ENCODE measurements at regions not wholly inside any gene's neighbourhood (a gene's known extent, or its start where the extent isn't known, plus 50 kb on each side); places are given as distances from the start of the nearest gene placed in this dataset.

DNA sequence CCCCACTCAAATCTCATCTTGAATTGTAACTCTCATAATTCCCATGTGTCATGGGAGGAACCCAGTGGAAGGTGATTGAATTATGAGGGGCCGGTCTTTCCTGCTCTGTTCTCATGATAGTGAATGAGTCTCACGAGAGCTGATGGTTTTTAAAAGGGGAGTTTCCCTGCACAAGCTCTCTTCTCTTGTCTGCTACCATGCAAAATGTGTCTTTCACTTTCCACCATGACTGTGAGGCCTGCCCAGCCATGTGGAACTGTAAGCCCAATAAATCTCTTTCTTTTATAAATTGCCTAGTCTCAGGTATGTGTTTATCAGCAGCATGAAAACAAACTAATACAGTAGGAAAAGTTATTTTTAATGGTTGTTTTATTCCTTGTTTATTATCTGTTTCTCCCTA, 146.0 kb downstream of the FSCB start:
- TF ChIP-seq, protein P1, sequence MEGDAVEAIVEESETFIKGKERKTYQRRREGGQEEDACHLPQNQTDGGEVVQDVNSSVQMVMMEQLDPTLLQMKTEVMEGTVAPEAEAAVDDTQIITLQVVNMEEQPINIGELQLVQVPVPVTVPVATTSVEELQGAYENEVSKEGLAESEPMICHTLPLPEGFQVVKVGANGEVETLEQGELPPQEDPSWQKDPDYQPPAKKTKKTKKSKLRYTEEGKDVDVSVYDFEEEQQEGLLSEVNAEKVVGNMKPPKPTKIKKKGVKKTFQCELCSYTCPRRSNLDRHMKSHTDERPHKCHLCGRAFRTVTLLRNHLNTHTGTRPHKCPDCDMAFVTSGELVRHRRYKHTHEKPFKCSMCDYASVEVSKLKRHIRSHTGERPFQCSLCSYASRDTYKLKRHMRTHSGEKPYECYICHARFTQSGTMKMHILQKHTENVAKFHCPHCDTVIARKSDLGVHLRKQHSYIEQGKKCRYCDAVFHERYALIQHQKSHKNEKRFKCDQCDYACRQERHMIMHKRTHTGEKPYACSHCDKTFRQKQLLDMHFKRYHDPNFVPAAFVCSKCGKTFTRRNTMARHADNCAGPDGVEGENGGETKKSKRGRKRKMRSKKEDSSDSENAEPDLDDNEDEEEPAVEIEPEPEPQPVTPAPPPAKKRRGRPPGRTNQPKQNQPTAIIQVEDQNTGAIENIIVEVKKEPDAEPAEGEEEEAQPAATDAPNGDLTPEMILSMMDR (IDR thresholded peaks at IDR 0.05): no peak
- TF ChIP-seq EZH2 (IDR thresholded peaks at IDR 0.05; ENCODE audit: borderline replicate concordance, insufficient read depth, low read depth, low read length, poor library complexity, severe bottlenecking): no peak

Data from B cell (primary cell).